HG03439 (cell line): ENCODE measurements at regions not wholly inside any gene's neighbourhood (a gene's known extent, or its start where the extent isn't known, plus 50 kb on each side); places are given as distances from the start of the nearest gene placed in this dataset.
"Not testable (repeated sequence)": the region's sequence is repeated elsewhere in the genome, so short reads cannot be mapped to it uniquely, and the experiment has no call there.

Source experiments
- ATAC-seq: cut with Tn5 transposase; IDR thresholded peaks from one replicate; pipeline ENCODE4 v1.9.1; 2021; ENCODE audit warnings: mild to moderate bottlenecking, moderate library complexity; ENCODE audit not compliant: unreplicated experiment

GRCh38 chr9:75274781-75275180, 186.5 kb downstream of the OSTF1 start:
- ATAC-seq: no peak

GRCh38 chr9:75282047-75282446, 193.7 kb downstream of the OSTF1 start:
- ATAC-seq: no peak

GRCh38 chr9:75289332-75289731, 201.0 kb downstream of the OSTF1 start:
- no peak for ATAC-seq

- ATAC-seq: no peak
Measured at GRCh38 chr9:75299324-75299723, 211.0 kb downstream of the OSTF1 start.

- no peak for ATAC-seq
Measured at GRCh38 chr9:75333624-75334023, 245.3 kb downstream of the OSTF1 start.

- no peak for ATAC-seq
Measured at GRCh38 chr9:75358846-75359245, 270.5 kb downstream of the OSTF1 start.

GRCh38 chr9:75359638-75360037, 271.3 kb downstream of the OSTF1 start:
- no peak for ATAC-seq

- no peak for ATAC-seq
Measured at GRCh38 chr9:75360252-75360651, 271.9 kb downstream of the OSTF1 start.

GRCh38 chr9:75362446-75362845, 274.1 kb downstream of the OSTF1 start:
- ATAC-seq: not testable (repeated sequence)

GRCh38 chr9:75365196-75365595, 276.9 kb downstream of the OSTF1 start:
- no peak for ATAC-seq

- ATAC-seq: no peak
Measured at GRCh38 chr9:75369989-75370388, 281.7 kb downstream of the OSTF1 start.

GRCh38 chr9:75372499-75373268, 284.4 kb downstream of the OSTF1 start:
- no peak for ATAC-seq

- no peak for ATAC-seq
Measured at GRCh38 chr9:75376680-75377254, 288.5 kb downstream of the OSTF1 start.

GRCh38 chr9:75378036-75378435, 289.7 kb downstream of the OSTF1 start:
- no peak for ATAC-seq

GRCh38 chr9:75378926-75379325, 290.6 kb downstream of the OSTF1 start:
- ATAC-seq: no peak

GRCh38 chr9:75382126-75382525, 293.8 kb downstream of the OSTF1 start:
- no peak for ATAC-seq

GRCh38 chr9:75383420-75384034, 295.2 kb downstream of the OSTF1 start:
- ATAC-seq: not testable (repeated sequence)

GRCh38 chr9:75385236-75385635, 296.9 kb downstream of the OSTF1 start:
- ATAC-seq: no peak

- no peak for ATAC-seq
Measured at GRCh38 chr9:75389101-75389500, 300.8 kb downstream of the OSTF1 start.

- ATAC-seq: no peak
Measured at GRCh38 chr9:75390951-75391350, 302.6 kb downstream of the OSTF1 start.

GRCh38 chr9:75391497-75391896, 303.2 kb downstream of the OSTF1 start:
- ATAC-seq: no peak

GRCh38 chr9:75395336-75395735, 307.0 kb downstream of the OSTF1 start:
- ATAC-seq: no peak
